ENCODE measurements at regions not wholly inside any gene's neighbourhood (a gene's known extent, or its start where the extent isn't known, plus 50 kb on each side); places are given as distances from the start of the nearest gene placed in this dataset.

GRCh38 chr17:12341328-12341727 lies 320.7 kb downstream of the MAP2K4 start:
- Histone ChIP-seq H3K9ac (ENCODE audit: control insufficient read depth, extremely low read depth, insufficient read depth, low read length) (no peak overlapping the region), H3K27me3 (ENCODE audit: control insufficient read depth, extremely low read depth, insufficient read depth, low read length) (no peaks in the 10 kb centered on the region), H3K4me1 (ENCODE audit: control insufficient read depth, extremely low read depth, insufficient read depth, low read length) (no peaks in the 10 kb centered on the region), H3K9me3 (ENCODE audit: control insufficient read depth, low read depth, low read length) (no peaks in the 10 kb centered on the region), H4K20me1 (ENCODE audit: control insufficient read depth, extremely low read depth, insufficient read depth, low read length) (no peaks in the 10 kb centered on the region), H3K4me2 (ENCODE audit: control insufficient read depth, extremely low read depth, insufficient read depth, low read depth, low read length) (no peak overlapping the region), H3K27ac (ENCODE audit: control insufficient read depth, insufficient read depth, low read length) (no peak overlapping the region), H3K36me3 (ENCODE audit: control insufficient read depth in 2 of 2, extremely low read depth in 1 of 2, insufficient read depth in 2 of 2, low read length in 2 of 2) (no peaks in the 10 kb centered on the region), H3K4me3 (ENCODE audit: control insufficient read depth in 2 of 3, extremely low read depth in 1 of 3, insufficient read depth in 2 of 3, low read depth in 1 of 3, low read length in 3 of 3) (no peak overlapping the region), H3K79me2 (ENCODE audit: control insufficient read depth, insufficient read depth, low read length) (no peaks in the 10 kb centered on the region), H3K9me1 (ENCODE audit: control insufficient read depth, extremely low read depth, insufficient read depth, low read length) (no peaks in the 10 kb centered on the region), H2AFZ (ENCODE audit: control insufficient read depth, low read length) (no peak overlapping the region)
- TF ChIP-seq, protein P1, sequence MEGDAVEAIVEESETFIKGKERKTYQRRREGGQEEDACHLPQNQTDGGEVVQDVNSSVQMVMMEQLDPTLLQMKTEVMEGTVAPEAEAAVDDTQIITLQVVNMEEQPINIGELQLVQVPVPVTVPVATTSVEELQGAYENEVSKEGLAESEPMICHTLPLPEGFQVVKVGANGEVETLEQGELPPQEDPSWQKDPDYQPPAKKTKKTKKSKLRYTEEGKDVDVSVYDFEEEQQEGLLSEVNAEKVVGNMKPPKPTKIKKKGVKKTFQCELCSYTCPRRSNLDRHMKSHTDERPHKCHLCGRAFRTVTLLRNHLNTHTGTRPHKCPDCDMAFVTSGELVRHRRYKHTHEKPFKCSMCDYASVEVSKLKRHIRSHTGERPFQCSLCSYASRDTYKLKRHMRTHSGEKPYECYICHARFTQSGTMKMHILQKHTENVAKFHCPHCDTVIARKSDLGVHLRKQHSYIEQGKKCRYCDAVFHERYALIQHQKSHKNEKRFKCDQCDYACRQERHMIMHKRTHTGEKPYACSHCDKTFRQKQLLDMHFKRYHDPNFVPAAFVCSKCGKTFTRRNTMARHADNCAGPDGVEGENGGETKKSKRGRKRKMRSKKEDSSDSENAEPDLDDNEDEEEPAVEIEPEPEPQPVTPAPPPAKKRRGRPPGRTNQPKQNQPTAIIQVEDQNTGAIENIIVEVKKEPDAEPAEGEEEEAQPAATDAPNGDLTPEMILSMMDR (optimal IDR thresholded peaks at IDR 0.05 in 1 of 3, IDR thresholded peaks at IDR 0.05 in 1 of 3, conservative IDR thresholded peaks at IDR 0.05 in 1 of 3; ENCODE audit: extremely low read depth in 1 of 3, insufficient read depth in 2 of 3, low read length in 3 of 3): no peak
- no peak for TF ChIP-seq EZH2 (IDR thresholded peaks at IDR 0.05; ENCODE audit: low read length)
- dilution Hi-C loops (cut with MboI; ENCODE audit: extremely low pct_ligation_motif_present, low sequenced_read_pairs): no loop called here
- FAIRE-seq (no peak), DNase-seq (ENCODE audit: low read depth, low spot score) (no peak)

DNA sequence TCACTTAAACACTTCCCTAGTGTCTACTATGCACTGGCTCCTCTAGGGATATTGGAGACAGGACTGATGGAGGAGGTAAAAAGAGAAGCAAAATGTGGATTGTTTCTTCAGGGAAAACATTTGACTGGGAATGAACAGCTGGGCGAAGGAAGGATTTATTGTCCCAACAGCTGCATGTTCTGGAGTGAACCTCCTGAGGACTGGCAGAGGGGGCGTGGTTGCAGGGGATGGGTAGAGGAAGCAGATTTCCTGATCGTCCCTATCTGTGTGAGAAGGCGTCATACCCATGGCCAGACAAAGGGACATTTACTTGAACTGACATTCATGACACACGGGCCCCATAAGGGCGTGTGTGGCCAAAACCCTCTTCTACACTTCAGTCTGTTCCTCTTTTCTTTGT lies 321.5 kb downstream of the MAP2K4 start:
- FAIRE-seq (no peak), DNase-seq (ENCODE audit: low read depth, low spot score) (no peak)
- H3K27me3 ChIP-seq (ENCODE audit: control insufficient read depth, extremely low read depth, insufficient read depth, low read length): no peaks in the 10 kb centered on the region
- H3K9ac ChIP-seq (ENCODE audit: control insufficient read depth, extremely low read depth, insufficient read depth, low read length): no peak overlapping the region
- TF ChIP-seq, protein P1 (optimal IDR thresholded peaks at IDR 0.05 in 1 of 3, IDR thresholded peaks at IDR 0.05 in 1 of 3, conservative IDR thresholded peaks at IDR 0.05 in 1 of 3; ENCODE audit: extremely low read depth in 1 of 3, insufficient read depth in 2 of 3, low read length in 3 of 3): no peak
- TF ChIP-seq EZH2 (IDR thresholded peaks at IDR 0.05; ENCODE audit: low read length): no peak
- no peaks in the 10 kb centered on the region for H3K36me3 ChIP-seq (ENCODE audit: control insufficient read depth in 2 of 2, extremely low read depth in 1 of 2, insufficient read depth in 2 of 2, low read length in 2 of 2)
- no peaks in the 10 kb centered on the region for H3K9me3 ChIP-seq (ENCODE audit: control insufficient read depth, low read depth, low read length)
- no peaks in the 10 kb centered on the region for H4K20me1 ChIP-seq (ENCODE audit: control insufficient read depth, extremely low read depth, insufficient read depth, low read length)
- H3K4me1 ChIP-seq (ENCODE audit: control insufficient read depth, extremely low read depth, insufficient read depth, low read length): no peaks in the 10 kb centered on the region
- H3K4me3 ChIP-seq (ENCODE audit: control insufficient read depth in 2 of 3, extremely low read depth in 1 of 3, insufficient read depth in 2 of 3, low read depth in 1 of 3, low read length in 3 of 3): no peak overlapping the region
- no peaks in the 10 kb centered on the region for H3K9me1 ChIP-seq (ENCODE audit: control insufficient read depth, extremely low read depth, insufficient read depth, low read length)
- H3K27ac ChIP-seq (ENCODE audit: control insufficient read depth, insufficient read depth, low read length): no peak overlapping the region
- no peak overlapping the region for H3K4me2 ChIP-seq (ENCODE audit: control insufficient read depth, extremely low read depth, insufficient read depth, low read depth, low read length)
- dilution Hi-C loops (cut with MboI; ENCODE audit: extremely low pct_ligation_motif_present, low sequenced_read_pairs): no loop called here
- no peaks in the 10 kb centered on the region for H3K79me2 ChIP-seq (ENCODE audit: control insufficient read depth, insufficient read depth, low read length)
- H2AFZ ChIP-seq (ENCODE audit: control insufficient read depth, low read length): no peak overlapping the region
